NCI-H146 (cell line): ENCODE measurements at regions not wholly inside any gene's neighbourhood (a gene's known extent, or its start where the extent isn't known, plus 50 kb on each side); places are given as distances from the start of the nearest gene placed in this dataset.
"Not testable (repeated sequence)": the region's sequence is repeated elsewhere in the genome, so short reads cannot be mapped to it uniquely, and the experiment has no call there.

Source experiments
- DNase-seq: peaks from one replicate; lab custom pipeline; 2025; lab: John Stamatoyannopoulos, UW

DNA sequence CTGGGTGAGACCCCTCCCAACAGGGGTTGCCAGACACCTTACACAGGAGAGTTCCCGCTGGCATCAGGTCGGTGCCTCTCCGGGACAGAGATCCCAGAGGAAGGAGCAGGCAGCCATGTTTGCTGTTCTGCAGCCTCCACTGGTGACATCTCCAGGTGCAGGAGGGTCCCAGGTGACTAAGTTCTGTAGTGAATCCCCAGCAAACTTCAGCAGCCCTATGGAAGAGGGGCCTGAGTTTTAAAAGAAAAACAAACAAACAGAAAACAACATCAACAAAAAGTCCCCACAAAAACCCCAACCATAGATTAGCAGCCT, 515.1 kb downstream of the FRK start:
- DNase-seq = no peak

DNA sequence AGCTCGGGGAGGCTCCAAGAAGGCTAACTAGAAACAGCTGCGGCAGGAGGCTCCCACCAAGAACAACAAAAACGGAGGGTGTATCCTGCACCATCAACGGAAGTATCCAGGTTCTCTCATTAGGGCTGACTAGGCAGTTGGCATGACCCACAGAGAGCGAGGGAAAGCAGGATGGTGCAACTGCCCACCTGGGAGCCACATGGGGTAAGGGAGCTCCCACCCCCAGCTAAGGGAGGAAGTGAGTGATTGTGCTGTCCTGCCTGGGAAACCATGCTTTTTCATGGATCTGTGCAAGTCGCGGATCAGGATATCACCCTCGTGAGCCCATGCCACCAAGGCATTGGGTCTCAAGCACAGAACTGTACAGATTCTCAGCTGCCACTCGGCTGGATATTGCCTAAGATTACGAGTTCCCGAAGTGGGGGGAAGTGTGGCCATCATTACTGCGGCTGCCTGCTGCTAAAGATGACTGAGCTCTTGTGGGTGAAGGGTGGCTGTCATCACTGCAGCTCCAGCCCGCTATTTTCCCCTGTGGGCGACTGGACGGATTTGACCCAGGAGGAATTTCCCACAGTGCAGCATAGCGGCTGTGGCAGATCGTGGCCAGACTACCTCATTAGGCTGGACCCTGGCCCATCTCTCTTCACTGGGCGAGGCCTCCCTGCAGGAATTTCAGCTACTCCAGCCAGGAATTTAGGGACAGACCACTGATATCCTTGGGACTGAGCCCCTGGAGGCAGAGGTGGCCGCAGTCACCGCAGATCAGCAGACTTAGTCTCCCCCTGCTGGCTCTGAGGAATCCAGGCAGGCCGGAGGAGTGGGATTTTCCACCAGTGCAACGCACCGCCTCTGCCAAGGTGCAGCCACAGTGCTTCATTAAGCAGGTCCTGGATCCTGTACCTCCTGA, 515.7 kb downstream of the FRK start:
- no peak for DNase-seq

DNA sequence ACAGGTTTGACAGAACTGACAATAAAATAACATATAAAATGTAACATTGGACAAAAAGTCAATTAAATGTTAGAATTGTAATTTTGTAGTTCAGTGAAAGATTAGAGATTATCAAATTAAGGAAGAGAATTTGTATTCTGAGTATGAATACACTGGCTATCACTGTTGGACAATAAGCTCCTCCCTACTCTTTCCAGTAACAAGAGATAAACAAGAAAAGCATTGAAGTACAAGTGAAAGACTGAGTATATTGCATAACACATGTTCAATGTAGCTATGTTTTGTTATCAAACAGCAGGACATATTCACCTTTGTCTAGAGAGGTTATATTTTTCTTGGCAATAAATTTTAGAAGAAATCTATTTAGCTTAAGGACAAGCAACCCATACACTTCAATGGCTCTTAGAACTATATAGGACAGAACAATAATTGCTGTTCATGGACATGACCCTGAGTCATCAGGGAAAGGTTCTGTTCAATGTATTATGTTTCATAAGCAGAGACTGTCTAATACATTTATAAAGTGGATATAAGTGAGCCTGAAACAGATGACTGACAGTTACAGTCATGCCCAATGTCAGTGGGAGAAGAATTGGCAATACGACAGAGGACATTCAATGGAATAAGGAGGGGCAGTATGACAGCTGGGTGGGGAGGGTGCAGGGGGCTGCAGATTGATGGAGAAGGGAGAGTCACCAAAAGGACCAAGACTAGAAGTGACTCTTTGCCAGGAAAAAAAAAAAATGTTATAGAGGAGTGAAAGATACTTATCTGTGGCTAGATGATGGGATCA, 520.4 kb downstream of the FRK start:
- DNase-seq = no peak

DNA sequence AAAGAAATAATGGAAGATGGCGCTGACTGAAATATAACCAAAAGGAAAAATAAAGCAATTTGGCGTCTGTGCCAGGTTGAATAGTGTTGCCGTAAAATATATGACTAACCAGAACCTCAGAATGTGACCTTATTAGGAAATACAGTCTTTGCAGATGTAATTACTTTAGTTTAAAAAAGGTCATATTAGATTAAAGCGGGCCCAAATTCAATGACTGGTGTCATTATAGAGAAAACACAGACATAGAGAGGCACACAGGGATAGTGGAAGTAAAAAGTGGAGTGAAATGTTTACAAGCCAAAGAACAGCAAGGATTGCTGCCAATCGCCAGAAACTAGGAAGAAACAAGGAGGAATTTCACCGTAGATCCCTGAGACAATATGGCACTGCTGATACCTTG, 521.2 kb downstream of the FRK start:
- DNase-seq = no peak

DNA sequence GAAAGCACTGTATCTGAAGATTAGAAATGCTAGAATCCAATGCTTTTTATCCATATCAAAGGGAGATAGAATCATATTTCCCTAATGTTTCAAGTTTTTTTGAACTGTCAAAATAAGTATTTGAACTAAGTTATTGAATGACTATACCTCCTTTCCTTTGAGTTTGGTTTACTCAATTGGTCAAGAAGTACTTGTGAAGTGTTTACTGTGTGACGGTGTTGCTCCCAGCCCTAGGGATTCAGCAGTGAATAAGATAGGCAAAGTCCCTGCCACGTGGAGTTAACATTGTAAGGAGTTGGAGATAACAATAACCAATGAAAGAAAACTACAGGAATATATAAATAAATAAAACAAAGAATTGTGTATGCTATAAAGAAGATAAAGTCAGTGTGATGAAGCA, 535.9 kb downstream of the FRK start:
- no peak for DNase-seq

DNA sequence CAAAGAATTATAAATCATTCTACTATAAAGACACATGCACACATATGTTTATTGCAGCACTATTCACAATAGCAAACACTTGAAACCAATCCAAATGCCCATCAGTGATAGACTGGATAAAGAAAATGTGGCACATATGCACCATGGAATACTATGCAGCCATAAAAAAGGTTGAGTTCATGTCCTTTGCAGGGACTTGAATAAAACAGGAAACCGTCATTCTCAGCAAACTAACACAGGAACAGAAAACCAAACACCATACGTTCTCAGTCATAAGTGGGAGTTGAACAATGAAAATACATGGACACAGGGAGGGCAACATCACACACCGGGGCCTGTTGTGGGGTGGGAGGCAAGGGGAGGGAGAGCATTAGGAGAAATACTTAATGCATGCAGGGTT, 538.9 kb downstream of the FRK start:
- not testable (repeated sequence) for DNase-seq

DNA sequence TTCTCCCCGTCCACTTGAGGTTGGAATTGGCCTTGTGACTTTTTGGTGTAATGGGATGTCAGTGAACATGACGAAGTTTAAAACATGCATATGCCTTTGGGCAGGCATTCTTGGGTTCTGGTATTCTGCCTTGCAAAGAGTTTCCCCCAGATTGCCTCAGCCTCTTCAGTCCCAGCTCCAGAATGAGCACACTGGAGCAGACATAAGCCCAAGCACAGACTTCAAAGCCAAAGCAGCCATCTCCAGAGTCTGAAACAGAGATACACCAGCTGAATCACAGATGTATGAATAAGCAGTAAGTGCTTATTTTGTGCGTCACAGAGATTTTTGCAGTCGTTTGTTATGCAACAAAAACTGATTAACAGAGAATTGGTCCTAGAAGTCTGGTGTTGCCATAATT, 546.0 kb downstream of the FRK start:
- no peak for DNase-seq

DNA sequence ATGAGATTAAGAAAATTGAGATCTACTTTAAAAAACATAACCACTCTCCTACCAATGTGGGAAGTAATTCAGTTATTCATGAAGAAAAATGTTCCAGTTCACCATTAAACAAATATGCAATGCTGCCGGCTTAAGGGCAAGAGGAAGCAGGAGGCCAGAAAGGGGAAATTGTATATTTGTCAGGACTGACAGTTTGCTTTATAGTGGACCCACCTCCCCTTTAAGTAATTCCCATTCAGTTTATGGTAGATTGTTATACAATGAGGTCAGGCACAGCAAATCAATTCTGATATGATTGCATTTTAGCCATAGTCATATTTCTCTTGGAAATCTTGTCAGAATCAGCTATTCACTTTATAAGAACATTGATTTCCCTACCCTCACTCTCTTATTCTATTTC, 547.8 kb downstream of the FRK start:
- no peak for DNase-seq

DNA sequence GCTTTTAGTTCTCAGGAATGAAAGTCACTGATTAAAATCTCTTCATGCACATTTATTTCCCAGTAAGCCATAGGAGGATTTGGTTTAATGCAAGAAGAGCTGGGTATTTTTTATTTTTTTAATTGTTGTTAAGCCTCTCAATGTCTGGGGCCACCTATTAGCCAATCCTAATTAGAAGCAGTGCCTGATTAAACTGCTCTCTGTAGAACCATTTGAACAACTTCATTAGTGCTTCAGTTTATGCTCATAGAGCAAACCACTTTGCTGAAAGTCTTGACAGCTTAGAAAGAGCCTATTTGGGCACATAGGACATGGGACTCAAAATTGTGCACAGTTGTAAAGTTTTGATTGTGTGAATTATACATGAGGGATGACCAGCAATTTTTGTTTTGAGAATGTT, 548.9 kb downstream of the FRK start:
- no peak for DNase-seq

DNA sequence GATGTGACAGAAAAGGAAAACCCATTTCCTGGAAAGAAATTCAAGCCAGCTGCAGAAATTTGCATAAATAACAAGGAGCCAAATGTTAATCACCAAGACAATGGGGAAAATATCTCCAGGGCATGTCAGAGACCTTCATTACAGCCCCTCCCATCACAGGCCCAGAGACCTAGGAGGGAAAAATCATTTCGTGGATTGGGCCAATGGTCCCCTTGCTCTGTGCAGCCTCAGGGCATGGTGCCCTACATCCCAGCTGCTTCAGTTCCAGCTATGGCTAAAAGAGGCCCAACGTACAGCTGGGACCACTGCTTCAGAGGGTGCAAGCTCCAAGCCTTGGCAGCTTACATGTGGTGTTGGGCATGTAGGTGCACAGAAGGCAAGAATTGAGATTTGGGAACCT, 558.3 kb downstream of the FRK start:
- DNase-seq = peak; percentile 2

DNA sequence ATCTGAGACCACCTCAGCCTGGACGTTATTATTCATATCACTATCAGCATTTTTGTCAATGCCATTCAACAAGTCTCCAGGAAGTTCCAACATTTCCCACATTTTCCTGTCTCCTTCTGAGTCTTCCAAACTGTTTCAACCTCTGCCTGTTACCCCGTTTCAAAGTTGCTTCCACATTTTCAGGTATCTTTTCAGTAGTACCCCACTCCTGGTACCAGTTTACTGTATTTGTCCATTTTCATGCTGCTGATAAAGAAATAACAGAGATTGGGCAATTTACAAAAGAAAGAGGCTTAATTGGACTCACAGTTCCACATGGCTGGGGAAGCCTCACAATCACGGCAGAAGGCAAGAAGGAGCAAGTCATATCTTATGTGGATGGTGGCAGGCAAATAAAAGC, 565.5 kb downstream of the FRK start:
- no peak for DNase-seq

DNA sequence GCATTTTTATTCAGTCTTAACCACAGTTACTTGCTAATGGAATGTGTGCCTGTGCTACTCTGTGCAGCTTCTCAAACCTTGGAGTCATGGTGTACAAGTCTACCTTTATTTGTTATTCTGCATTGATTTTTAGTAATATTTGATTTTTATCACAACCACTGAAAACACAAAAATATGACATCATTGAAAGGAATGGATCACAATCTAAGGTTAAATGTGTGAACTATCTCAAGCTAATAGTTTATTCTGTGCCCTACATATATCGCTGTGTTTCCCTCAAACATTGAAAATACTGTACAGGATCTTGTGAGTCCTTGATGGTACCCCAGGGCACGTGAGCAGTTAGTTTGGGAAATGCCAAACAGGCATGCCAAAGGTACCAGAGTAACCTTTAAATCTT, 573.4 kb downstream of the FRK start:
- DNase-seq = no peak

DNA sequence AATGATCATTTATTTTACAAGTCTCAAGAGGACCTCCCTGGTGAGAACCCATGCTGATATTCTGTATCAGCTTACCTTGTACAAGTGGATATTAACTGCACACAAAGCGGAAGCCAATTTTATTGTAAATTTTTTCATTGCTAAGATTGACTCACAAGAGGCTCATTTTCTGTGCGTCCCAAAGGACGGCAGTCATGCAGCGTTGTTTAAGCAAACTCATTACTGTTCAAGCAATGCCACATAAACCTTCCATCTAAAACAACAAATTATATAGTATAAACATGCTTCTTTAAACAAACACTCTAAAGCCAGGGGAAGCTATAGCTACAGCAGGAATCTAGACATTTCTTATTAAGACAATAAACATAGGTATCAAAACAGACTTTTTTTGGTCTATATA, 575.3 kb downstream of the FRK start:
- peak; percentile 88 for DNase-seq

DNA sequence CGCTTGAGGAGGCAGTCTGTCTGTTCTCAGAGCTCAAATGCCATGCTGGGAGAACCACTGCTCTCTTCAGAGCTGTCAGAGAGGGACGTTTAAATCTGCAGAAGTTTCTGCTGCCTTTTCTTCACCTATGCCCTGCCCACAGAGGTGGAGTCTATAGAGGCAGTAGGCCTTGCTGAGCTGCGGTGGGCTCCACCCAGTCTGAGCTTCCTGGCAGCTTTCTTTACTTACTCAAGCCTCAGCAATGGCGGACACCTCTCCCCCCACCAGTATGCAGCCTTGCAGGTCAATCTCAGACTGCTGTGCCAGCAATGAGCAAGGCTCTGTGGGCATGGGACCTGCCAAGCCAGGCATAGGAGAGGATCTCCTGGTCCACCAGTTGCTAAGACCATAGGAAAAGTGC, 580.1 kb downstream of the FRK start:
- DNase-seq = not testable (repeated sequence)

DNA sequence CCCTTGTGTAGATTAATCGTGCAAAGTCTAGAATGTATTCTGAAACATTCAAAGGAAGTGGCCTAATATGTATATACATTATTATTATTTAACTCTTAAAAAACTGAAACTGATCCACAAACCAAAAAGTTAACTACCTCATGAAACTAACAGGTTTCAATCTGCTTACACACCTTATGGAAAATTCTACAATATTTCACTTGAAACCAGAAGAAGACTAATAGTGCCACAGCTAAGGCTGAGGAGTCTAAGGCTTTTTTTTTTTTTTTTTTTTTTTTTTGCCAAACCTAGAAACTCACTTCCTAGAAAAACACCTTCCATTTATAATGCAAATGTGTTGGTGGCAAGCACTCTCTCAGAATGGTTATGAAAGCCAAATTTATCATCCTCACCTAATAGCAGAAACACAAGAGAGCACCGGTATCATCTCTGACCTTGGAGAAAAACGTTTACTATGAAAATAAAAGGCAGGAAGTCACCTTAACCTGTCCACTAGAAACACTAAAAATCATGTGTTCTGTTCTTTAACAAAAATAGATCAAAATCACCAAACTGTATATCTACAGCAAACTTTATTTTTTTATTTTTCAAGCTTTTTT, 586.1 kb downstream of the FRK start:
- no peak for DNase-seq

DNA sequence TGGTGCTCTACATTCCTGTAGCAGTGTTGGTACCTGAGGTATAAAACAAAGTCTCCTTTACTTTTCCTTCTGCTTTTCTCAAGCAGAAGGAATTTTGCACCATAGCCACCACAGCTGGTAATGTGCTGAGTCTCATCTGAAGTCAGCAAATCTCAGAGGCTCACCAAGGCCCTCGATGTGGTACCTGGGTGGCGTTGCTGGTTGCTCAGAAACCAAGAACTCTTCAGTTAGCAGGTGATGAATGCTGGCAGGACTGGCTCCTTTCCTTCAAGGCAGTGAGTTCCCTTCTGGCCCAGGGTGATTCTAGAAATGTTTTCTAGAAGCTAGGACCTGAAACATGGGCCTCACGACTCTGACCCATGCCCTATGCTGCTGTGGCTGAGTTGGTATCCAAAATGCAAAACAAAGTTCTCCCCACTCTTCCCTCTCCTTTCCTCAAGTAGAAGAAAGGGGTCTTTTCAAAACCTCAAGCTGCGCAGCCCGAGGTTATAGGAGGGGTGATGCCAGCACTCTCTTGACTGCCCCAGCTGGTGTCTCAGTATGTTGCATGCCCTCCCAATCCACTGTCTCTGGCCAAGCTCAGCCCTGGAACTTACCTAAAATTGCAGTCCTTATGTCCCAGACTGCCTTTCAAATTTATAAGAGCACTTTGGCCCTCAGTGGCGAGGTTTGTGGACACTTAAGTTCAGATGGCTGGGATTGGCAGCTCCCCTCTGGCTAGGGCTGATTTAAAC, 592.3 kb downstream of the FRK start:
- DNase-seq = no peak

DNA sequence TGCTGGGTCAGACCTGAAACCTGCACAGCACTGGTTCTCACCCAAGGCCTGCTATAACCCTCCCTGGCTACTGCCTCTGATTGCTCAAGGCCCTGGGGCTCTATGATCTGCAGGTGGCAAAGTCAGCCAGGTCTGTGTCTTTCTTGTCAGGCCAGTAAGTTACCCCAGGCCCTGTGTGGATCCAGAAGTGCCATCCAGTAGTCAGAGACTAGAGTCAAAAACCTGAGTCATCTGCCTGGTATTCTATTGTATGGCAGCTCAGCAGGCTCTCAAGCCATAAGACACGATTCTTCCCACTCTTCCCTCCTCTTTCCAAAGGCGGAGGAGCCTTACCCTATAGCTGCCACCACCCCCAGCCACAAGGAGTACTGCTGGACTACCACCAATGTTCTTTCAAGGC, 593.0 kb downstream of the FRK start:
- DNase-seq = no peak

DNA sequence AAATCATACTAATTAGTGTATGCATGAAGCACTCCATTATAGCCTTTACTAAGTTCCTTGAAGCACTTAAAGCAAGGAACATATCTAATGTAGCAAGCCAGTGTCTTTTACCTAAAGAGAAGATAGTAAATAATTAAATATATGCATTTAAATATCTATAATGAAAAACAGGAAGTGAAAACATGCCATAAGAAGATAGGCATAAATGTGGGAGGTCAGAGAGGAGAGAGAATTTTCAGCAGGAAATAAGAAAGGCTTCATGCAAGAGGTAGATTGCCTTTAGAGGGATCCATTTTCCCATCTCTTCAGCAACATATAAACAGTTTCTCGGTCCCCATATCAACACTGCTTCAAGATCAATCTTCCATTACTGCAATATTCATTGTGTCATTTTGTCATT, 599.8 kb downstream of the FRK start:
- DNase-seq = no peak

DNA sequence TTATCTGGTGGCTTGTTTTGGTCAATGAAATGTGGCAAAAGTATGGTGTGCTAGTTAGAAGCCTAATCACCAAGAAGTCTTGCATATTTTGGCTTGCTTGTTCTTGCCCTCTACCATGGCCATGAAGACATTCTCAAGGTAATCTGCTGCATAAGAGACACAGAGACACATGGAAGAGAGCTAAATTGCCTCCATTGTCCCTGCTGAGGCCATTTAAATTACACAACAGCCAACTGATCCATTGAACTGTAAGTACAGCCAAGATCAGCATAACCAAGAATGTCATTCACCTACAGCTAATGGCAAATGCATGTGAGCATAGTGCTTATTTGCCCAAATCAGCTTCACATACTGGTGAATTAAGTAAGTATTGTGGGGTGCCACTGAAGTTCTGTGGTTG, 603.8 kb downstream of the FRK start:
- no peak for DNase-seq

DNA sequence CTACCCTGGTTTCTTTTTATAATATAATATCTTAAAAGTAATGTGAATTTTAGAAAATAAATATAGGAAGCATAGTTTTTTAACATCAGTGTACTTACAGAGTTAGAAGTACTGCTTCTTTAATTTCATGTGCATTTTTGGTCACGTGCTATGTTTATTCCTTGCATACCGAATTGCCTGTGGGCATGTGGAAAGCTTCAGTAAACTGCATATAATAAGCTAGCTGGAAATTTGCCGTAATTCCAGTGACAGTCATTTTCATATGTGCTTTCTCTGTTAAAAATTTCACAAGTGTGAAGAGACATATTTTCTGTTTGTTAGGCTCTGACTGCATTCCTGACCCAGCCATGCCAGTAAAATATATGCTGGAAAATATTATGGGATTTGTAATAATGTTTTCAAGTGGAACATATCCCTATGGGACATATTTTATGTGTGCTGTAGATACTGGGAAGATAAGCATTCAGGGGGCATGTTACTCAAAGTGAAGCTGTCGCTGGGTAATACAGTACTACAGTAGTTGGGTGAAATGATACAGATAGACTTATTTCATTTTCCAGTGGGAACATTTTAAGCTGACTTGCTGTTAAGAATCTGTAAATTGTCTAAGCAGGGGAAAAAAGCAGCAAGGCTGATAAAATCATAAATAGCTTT, 616.7 kb downstream of the FRK start:
- DNase-seq = no peak

DNA sequence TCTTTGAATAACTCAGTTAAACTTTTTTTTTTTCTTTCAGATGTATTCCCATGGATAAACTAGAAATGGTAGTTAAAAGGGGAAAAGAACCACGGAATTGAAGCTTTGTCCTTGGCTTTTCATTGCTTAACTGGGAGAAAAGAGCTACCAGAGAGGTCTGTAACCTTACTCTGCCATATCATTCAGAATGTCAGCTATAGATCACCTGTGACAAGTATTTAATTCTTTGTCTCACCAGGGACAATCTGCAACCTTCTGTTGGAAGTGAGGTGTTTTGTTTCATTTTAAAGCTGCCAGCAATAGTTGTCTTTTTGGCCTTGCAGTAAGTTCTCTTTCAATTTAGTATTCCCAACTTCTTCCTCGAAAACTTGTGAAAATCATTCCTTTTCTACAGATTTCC, 618.4 kb downstream of the FRK start:
- DNase-seq = no peak

DNA sequence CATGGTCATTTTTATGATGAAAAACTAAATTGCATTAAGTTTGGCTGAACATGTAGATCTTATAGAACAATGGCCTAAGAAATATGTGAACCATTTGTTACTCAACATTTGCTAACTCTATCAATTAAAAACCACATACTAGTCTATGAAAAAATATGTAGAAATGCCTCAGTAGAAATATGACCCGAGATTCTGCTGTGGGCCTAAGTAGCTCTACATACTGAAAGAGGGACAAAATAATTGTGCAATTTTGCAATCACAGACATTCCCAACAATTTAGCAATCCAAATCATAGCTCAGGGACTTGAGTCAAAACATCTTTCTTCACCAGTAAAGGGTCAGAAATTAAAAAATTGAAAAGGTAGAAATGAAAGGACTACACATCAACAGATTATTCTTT, 619.0 kb downstream of the FRK start:
- DNase-seq = no peak
